MM.1S (cell line): ENCODE measurements at regions not wholly inside any gene's neighbourhood (a gene's known extent, or its start where the extent isn't known, plus 50 kb on each side); places are given as distances from the start of the nearest gene placed in this dataset.

Experiments used
- CTCF ChIP-seq: fragments of 300-600 bp; sonication (generic); IDR thresholded peaks from 2 replicates; pipeline ENCODE4 v1.5.1; 2016; ENCODE audit warnings: antibody characterized with exemption, low read length, mixed read lengths
- EZH2 ChIP-seq: fragments of 300-600 bp; sonication (generic); optimal IDR thresholded peaks from 2 replicates; pipeline ENCODE3; 2017; ENCODE audit warnings: low read depth, mild to moderate bottlenecking, antibody characterized with exemption, low read length, mixed read lengths

GRCh38 chr2:222792001-222792611, 68.7 kb upstream of the ACSL3 start:
- TF ChIP-seq CTCF, result no peak
- TF ChIP-seq EZH2, result no peak
